Activated naive CD8-positive, alpha-beta T cell treated with anti-CD3 and anti-CD28 coated beads for 36 hours (primary cell): ENCODE measurements at regions not wholly inside any gene's neighbourhood (a gene's known extent, or its start where the extent isn't known, plus 50 kb on each side); places are given as distances from the start of the nearest gene placed in this dataset.

ENCODE experiments used
- DNase-seq: peaks from one replicate; pipeline ENCODE4 v3.0.0; 2021
- H3K27ac Mint-ChIP-seq: one replicate; pipeline ENCODE4 v1.8.0; 2022; ENCODE audit warnings: mild to moderate bottlenecking, moderate library complexity, mixed read lengths
- H3K27me3 Mint-ChIP-seq: one replicate; pipeline ENCODE4 v1.8.0; 2022; ENCODE audit warnings: mild to moderate bottlenecking, mixed read lengths
- H3K36me3 Mint-ChIP-seq: one replicate; pipeline ENCODE4 v1.8.0; 2021; ENCODE audit warnings: mild to moderate bottlenecking, mixed read lengths
- H3K4me1 Mint-ChIP-seq: one replicate; pipeline ENCODE4 v1.8.0; 2021; ENCODE audit warnings: mixed read lengths
- H3K4me3 Mint-ChIP-seq: one replicate; pipeline ENCODE4 v1.8.0; 2022; ENCODE audit warnings: mild to moderate bottlenecking, moderate library complexity, mixed read lengths
- H3K9me3 Mint-ChIP-seq: one replicate; pipeline ENCODE4 v1.8.0; 2022; ENCODE audit warnings: mixed read lengths

DNA sequence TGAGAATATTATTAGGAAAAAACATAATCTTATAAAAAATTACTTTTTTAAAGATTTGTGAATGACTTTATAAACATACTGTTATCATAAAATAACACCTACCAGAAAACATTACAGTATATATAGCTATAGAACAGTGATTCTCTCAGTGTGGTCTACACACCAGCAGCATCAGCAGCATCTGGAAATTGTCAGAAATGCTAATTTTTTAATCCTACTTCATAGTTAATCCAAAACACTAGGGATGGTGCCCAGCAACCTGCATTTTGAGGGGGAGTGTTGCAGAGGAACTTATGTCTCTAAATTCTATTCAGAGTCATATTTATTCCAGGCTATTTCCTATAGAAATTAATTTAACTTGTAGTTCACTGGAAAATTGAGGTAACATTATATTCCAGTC lies 1107.8 kb downstream of the IGSF11 start:
- Mint-ChIP-seq H3K27me3 (no peaks in the 10 kb centered on the region), H3K4me1 (no peaks in the 10 kb centered on the region), H3K36me3 (no peaks in the 10 kb centered on the region), H3K27ac (no peak overlapping the region), H3K4me3 (no peak overlapping the region), H3K9me3 (no peaks in the 10 kb centered on the region)
- no peak for DNase-seq

DNA sequence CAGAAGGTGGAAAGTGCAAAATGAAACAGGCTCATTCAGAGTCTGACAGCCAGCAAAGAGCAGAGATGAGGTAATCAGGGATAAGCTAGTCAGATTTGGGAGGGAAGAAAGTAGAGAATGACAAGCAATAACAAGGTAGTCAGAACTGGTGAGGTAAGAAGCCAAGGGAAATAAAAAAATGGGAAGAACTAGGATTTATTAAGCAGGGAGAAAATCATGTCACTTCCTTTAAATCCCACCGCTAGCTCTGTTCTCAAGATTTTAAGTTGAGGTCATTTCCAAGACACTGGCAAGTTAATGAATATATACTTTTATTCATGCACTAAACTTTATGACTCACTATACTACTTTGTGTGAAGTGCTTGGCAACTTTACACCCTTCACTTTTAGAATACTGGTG lies 1106.8 kb downstream of the IGSF11 start:
- no peaks in the 10 kb centered on the region for H3K36me3 Mint-ChIP-seq
- DNase-seq: no peak
- no peak overlapping the region for H3K4me3 Mint-ChIP-seq
- no peaks in the 10 kb centered on the region for H3K27me3 Mint-ChIP-seq
- no peaks in the 10 kb centered on the region for H3K9me3 Mint-ChIP-seq
- no peaks in the 10 kb centered on the region for H3K4me1 Mint-ChIP-seq
- no peak overlapping the region for H3K27ac Mint-ChIP-seq

DNA sequence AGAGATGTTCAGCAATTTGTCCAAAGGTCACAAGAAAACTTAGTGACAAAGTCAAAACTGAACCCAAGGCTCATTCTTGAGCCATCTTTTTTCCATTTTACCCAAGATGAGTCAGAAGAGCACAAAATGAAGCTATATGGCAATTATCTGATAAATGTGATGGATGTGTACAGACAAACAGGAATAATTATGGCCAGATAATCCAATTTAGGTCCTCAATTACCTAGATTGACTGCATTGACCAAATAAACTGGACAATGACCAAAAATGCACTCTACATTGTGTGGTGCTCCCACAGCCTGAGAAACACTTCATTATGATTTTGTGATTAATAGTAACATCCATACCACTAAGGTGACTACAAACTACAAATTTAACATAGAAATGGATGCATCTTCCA lies 1105.8 kb downstream of the IGSF11 start:
- Mint-ChIP-seq H3K9me3 (no peaks in the 10 kb centered on the region), H3K27me3 (no peaks in the 10 kb centered on the region), H3K4me1 (no peaks in the 10 kb centered on the region), H3K27ac (no peak overlapping the region), H3K4me3 (no peak overlapping the region), H3K36me3 (no peaks in the 10 kb centered on the region)
- no peak for DNase-seq

DNA sequence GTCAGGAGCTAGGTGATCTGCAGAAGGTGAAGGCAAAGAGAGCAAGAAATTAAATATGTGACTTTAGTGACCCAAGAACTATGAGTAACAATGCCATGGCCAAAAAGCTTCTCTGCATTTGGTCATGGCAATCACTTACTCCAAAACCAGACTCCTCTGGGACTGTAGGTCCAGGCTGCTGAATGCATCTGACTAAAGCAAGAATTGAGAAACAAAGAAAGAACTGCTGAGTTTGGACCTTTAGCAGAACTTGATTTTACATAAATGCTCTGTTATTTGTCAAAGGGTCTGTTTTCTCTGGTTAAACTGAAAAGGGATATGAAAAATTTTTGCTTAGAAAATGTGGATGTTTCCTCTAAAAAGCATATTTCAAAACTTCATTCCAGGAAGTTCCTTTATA lies 1102.2 kb downstream of the IGSF11 start:
- H3K36me3 Mint-ChIP-seq: no peaks in the 10 kb centered on the region
- no peak overlapping the region for H3K4me3 Mint-ChIP-seq
- H3K27ac Mint-ChIP-seq: no peak overlapping the region
- H3K4me1 Mint-ChIP-seq: no peaks in the 10 kb centered on the region
- no peaks in the 10 kb centered on the region for H3K27me3 Mint-ChIP-seq
- H3K9me3 Mint-ChIP-seq: no peaks in the 10 kb centered on the region
- no peak for DNase-seq

DNA sequence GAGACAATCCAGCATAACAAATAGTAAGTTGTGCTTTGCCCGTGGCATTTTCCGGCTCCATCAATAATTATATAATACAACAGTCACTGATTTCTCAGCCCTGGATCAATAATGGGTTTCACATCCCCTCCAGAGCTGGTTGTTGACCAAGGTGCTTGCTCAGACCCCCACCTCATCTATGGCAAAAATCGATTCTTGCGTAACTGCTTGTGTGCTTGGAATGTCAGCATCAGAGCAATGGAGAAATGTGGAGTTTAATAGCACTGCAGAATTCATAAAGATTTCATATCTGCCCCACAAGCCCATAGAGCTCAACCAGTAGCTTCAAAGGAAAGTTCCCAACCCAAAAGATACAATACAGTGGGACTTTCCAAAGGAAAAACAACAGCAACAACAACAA lies 1098.5 kb downstream of the IGSF11 start:
- Mint-ChIP-seq H3K9me3 (peaks cover 8% of the 10 kb centered on the region), H3K36me3 (no peaks in the 10 kb centered on the region), H3K27me3 (no peaks in the 10 kb centered on the region), H3K4me1 (no peaks in the 10 kb centered on the region), H3K4me3 (no peak overlapping the region), H3K27ac (no peak overlapping the region)
- DNase-seq: no peak

DNA sequence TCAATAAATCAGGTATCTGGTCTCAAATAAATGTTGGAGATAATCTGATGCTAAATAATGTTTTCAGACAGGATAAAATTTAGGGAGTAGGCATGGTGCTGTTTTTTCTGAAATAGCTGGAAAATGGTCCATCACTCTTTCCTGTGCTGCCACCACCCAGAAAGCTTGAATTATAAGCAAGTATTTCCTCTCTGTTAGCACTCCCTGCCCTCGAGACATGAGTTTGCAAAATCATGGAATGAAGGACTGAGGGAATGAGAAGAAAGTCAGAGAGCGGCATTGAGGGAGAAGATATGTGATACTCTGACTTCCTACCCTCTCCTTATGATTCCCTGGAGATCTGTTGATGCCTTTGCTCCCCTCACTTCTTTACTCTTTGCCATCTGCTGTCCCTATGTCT lies 1095.7 kb downstream of the IGSF11 start:
- DNase-seq: no peak
- H3K27ac Mint-ChIP-seq: no peak overlapping the region
- no peaks in the 10 kb centered on the region for H3K36me3 Mint-ChIP-seq

DNA sequence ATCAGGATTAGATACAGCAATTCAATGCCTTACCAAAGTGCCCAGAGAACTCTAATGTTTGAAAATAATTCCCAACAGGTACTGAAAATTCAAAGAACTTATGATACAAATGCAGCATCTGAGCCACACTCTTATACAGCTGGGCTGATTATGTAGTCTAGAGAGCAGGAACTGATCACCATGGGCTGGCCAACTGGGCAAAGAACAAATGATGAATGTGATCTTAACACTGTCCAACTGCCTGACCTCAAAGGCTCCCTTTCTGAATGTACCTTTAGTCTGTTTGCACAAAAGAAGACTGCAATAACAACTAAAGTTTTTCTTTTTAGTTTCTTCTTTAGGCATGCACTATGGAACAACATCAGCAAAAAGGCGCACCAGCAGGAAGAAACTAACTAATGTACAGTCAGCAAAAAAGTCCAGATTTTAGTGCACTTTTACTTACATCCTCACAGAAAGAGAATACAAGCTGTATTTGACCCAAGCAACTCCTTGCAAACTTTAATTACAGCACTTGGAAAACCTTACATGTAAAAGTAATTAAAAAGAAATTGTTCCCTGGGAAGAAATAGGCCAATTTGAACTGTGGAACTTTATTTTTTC lies 1095.1 kb downstream of the IGSF11 start:
- no peak for DNase-seq
- no peaks in the 10 kb centered on the region for H3K36me3 Mint-ChIP-seq
- H3K4me1 Mint-ChIP-seq: no peaks in the 10 kb centered on the region
- no peaks in the 10 kb centered on the region for H3K27me3 Mint-ChIP-seq
- H3K9me3 Mint-ChIP-seq: peaks cover 8% of the 10 kb centered on the region
- H3K27ac Mint-ChIP-seq: no peak overlapping the region
- H3K4me3 Mint-ChIP-seq: no peak overlapping the region

More for the DNA sequence above, 1095.7 kb downstream of the IGSF11 start:
- Mint-ChIP-seq H3K4me1 (no peaks in the 10 kb centered on the region), H3K27me3 (no peaks in the 10 kb centered on the region), H3K9me3 (peaks cover 8% of the 10 kb centered on the region), H3K4me3 (no peak overlapping the region)

DNA sequence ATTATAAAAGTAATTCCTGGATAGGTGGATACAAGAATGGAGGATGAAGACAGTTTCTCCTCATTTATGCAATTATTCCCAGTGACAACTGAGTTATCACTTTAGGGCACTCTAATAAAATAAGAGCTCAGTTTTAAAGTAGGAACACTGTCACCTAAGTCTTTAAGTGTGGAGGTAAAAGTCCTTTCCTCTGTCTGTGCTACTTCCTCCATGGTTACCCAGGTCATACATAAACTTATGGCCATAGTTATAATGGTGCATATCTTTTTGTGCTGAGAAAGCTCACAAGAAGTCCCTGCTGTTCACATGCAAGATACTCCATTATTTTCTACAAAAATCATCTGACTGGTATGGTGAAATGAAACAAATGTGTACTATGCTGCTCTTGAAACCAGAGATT lies 1093.6 kb downstream of the IGSF11 start:
- no peak for DNase-seq
- H3K27ac Mint-ChIP-seq: no peak overlapping the region
- H3K9me3 Mint-ChIP-seq: peaks cover 8% of the 10 kb centered on the region
- no peaks in the 10 kb centered on the region for H3K4me1 Mint-ChIP-seq
- no peaks in the 10 kb centered on the region for H3K36me3 Mint-ChIP-seq
- H3K4me3 Mint-ChIP-seq: no peak overlapping the region
- no peaks in the 10 kb centered on the region for H3K27me3 Mint-ChIP-seq

DNA sequence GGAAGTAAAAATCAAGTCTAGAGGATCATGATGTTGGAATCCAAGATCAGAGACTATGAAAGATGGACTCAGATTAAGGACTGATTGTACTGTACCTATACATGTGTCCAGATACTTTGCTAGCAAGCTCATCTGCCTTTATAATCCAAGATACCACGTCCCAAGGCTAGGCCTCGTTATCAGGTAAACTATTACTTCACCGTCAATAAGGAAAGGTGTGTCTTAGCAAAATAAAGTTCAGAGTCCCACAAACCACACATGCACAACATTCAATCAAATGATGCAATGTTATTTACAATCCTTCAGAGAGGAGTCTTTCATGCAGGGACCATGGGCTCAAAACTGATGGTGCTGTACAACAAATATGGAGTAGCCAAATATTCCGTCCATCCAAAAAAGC lies 1092.9 kb downstream of the IGSF11 start:
- H3K27me3 Mint-ChIP-seq: no peaks in the 10 kb centered on the region
- no peak overlapping the region for H3K27ac Mint-ChIP-seq
- H3K4me1 Mint-ChIP-seq: no peaks in the 10 kb centered on the region
- DNase-seq: no peak
- H3K9me3 Mint-ChIP-seq: peaks cover 8% of the 10 kb centered on the region
- H3K4me3 Mint-ChIP-seq: no peak overlapping the region
- no peaks in the 10 kb centered on the region for H3K36me3 Mint-ChIP-seq

DNA sequence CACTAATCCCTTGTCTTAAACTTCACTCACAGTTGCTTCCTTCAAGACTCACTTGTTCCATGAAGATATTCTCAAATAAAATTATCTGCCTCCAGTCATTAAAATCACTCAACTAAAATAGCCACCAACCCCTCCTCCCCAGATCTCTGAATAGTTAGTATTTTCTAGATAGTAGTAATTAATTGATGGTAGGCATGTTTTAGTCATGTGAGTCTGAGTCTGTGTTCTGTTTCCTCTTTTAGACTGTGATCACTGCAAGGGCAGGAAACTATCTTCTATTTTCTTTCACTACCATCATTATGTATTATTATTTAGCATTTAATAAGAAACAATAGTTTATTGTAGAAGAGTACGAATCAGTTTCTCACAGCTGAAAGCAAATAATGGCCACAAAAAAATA lies 1080.5 kb downstream of the IGSF11 start:
- H3K4me3 Mint-ChIP-seq: no peak overlapping the region
- no peak overlapping the region for H3K27ac Mint-ChIP-seq
- no peak for DNase-seq
- no peaks in the 10 kb centered on the region for H3K36me3 Mint-ChIP-seq
- H3K27me3 Mint-ChIP-seq: no peaks in the 10 kb centered on the region
- no peaks in the 10 kb centered on the region for H3K9me3 Mint-ChIP-seq
- no peaks in the 10 kb centered on the region for H3K4me1 Mint-ChIP-seq

DNA sequence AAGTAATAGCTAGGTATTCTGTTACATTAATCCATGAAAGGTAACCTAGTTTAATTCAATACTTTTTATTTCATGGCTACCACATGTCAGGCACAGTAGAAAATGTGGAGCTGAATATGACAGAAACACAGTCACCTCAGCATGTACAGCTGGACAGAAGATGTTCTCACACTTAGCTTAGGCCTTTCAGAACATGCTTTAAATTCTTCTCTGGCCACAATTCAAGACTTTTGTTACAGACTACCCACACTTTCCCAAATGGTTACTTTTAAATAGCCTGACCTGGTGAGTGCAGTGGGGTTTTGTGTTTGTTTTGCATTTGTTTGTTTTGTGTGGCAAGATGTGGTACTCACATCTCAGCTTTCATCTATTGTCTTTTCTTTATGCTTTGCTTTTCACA lies 1079.5 kb downstream of the IGSF11 start:
- Mint-ChIP-seq H3K4me3 (no peak overlapping the region), H3K27me3 (no peaks in the 10 kb centered on the region), H3K27ac (no peak overlapping the region), H3K36me3 (no peaks in the 10 kb centered on the region), H3K9me3 (no peaks in the 10 kb centered on the region), H3K4me1 (no peaks in the 10 kb centered on the region)
- no peak for DNase-seq

DNA sequence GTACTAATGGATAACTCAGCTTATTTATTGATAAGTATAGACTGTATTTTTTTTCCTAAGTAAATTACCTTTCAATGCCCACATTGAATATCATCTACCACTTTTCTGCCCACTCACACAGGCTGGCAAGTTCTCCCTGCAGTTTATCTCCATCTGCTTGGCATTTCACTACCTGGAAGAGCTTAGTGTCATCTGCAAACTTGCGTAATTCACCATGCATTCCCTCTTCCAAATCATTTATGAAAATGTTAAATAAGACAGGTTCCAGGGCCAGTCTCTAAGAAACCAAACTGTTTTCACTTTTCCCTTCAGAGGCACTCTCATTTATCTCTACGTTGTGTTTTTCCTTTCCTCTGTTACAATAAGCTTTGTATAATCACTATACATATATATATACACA lies 1076.6 kb downstream of the IGSF11 start:
- no peak for DNase-seq
- no peaks in the 10 kb centered on the region for H3K4me1 Mint-ChIP-seq
- no peak overlapping the region for H3K27ac Mint-ChIP-seq
- no peaks in the 10 kb centered on the region for H3K36me3 Mint-ChIP-seq
- H3K9me3 Mint-ChIP-seq: no peaks in the 10 kb centered on the region
- H3K27me3 Mint-ChIP-seq: no peaks in the 10 kb centered on the region
- no peak overlapping the region for H3K4me3 Mint-ChIP-seq

DNA sequence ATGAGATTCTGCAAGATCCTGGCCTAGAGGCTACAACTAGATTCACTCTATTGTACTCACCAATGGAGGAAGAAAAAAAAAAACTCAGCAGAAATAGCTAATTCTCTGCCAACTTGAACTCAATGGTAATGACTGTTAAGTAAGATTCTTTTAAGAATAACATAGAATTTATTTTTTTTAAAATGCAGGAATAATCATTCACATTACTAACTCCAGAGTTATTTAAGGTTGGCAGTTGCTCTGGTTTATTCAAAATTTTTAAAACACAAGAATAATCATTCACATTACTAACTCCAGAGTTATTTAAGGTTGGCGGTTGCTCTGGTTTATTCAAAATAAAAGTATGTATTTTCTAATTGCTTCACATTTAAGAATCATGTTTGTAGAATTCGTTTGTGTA lies 1071.9 kb downstream of the IGSF11 start:
- no peak overlapping the region for H3K27ac Mint-ChIP-seq
- no peaks in the 10 kb centered on the region for H3K27me3 Mint-ChIP-seq
- DNase-seq: no peak
- no peaks in the 10 kb centered on the region for H3K36me3 Mint-ChIP-seq
- H3K4me3 Mint-ChIP-seq: no peak overlapping the region
- H3K4me1 Mint-ChIP-seq: no peaks in the 10 kb centered on the region
- peaks cover 2% of the 10 kb centered on the region for H3K9me3 Mint-ChIP-seq

DNA sequence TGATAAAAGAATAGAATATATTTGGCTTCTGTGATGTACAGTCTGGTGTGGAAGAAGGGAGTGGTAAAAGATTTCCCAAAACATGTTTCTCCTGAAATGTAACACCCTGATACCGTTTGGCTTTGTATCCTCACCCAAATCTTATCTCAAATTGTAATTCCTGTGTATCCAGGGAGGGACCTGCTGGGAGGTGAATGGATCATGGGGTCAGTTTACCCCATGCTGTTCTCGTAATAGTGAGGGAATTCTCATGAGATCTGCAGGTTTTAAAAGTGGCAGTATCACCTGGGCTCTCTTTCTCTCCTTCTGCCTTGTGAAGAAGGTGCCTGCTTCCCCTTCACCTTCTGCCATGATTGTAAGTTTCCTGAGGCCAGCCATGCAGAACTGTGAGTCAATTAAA lies 1070.8 kb downstream of the IGSF11 start:
- no peak overlapping the region for H3K4me3 Mint-ChIP-seq
- H3K27me3 Mint-ChIP-seq: no peaks in the 10 kb centered on the region
- no peaks in the 10 kb centered on the region for H3K4me1 Mint-ChIP-seq
- no peak for DNase-seq
- peaks cover 2% of the 10 kb centered on the region for H3K9me3 Mint-ChIP-seq
- H3K36me3 Mint-ChIP-seq: no peaks in the 10 kb centered on the region
- H3K27ac Mint-ChIP-seq: no peak overlapping the region

DNA sequence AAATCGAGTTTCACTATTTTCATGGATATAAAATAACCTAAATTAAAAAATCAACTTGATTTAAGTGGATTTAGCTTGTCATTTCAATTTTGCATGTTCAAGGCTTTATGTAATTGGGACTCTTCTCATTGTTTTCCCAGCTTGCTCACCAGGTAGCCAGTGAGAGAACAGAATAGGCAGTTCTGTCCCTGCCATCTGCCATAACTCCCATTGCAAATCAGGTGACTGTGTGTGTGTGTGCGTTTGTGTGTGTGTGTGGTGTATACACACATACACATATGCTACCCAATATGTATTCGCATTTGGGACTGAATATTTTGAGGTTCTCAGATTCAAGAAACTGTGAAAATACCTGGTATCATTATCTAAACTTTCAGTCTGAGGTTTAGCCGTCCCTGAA lies 1069.8 kb downstream of the IGSF11 start:
- H3K4me1 Mint-ChIP-seq: no peaks in the 10 kb centered on the region
- peaks cover 2% of the 10 kb centered on the region for H3K9me3 Mint-ChIP-seq
- H3K27ac Mint-ChIP-seq: no peak overlapping the region
- no peak overlapping the region for H3K4me3 Mint-ChIP-seq
- no peak for DNase-seq
- no peaks in the 10 kb centered on the region for H3K27me3 Mint-ChIP-seq
- H3K36me3 Mint-ChIP-seq: no peaks in the 10 kb centered on the region

DNA sequence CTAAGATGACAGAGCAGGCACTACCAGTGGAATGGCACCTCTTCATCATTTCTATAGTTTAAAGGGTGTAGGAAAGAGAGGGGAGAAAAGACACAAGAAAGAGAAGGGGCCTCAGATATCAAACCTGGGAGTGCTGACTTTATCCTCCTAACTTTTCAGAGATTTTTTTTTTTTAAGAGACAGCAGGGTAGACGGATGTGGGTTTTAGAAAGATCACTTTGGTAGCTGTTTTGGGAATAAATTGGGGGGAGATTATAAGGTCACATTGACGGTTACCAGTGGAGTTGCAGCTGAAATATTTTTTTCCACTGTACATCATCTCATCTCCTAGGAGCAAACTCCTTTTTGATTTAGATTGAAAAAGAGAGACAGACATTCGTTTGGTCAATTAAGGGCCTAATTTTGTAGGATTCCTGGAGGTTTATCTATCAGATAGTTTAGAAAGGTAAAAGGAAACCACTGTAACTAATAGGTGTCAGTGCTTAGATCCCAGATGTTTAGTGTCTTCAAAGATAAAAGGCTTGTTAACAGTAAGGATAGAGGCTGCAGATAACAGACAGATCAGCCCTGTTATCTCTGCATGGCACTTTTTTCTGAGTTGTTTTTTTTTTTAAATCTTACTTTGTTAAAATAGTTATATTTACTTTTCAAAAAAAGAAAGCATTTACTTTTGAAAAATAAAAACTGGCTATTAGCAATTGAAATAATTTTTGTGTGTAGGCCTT lies 1057.0 kb downstream of the IGSF11 start:
- Mint-ChIP-seq H3K27ac (no peak overlapping the region), H3K9me3 (peaks cover 3% of the 10 kb centered on the region), H3K36me3 (no peaks in the 10 kb centered on the region), H3K27me3 (no peaks in the 10 kb centered on the region), H3K4me1 (no peaks in the 10 kb centered on the region), H3K4me3 (no peak overlapping the region)
- no peak for DNase-seq
